A549 (cell line): ENCODE measurements at regions not wholly inside any gene's neighbourhood (a gene's known extent, or its start where the extent isn't known, plus 50 kb on each side); places are given as distances from the start of the nearest gene placed in this dataset.

Source experiments
- EP300 ChIP-seq, 2 experiments: fragments of >200 bp; sonication (Bioruptor Twin); formaldehyde crosslinking; IDR thresholded peaks; 2 replicates in 1 of 2; 3 replicates in 1 of 2; pipeline ENCODE4 v1.6.1; 2016 to 2017
- HMGXB4 ChIP-seq: fragments of 250-450 bp; sonication (Bioruptor Pico); IDR thresholded peaks from 2 replicates; pipeline ENCODE4 v1.5.0; 2021; ENCODE audit warnings: mild to moderate bottlenecking, moderate library complexity, borderline replicate concordance
- MAFK ChIP-seq: fragments of 450-650 bp; IDR thresholded peaks from 2 replicates; pipeline ENCODE4 v1.6.1; 2014; ENCODE audit not compliant: partially characterized antibody
- MYC ChIP-seq: IDR thresholded peaks from 2 replicates; pipeline ENCODE4 v1.6.1; 2012; ENCODE audit warnings: mild to moderate bottlenecking, inconsistent platforms, low read length, improper control_type of control experiment, borderline replicate concordance
- PBX3 ChIP-seq: IDR thresholded peaks from 2 replicates; pipeline ENCODE4 v1.6.1; 2012
- RAD21 ChIP-seq, 2 experiments: fragments of >200 bp in 1 of 2; sonication (Bioruptor Twin) in 1 of 2; formaldehyde crosslinking in 1 of 2; IDR thresholded peaks in 1 of 2; conservative IDR thresholded peaks in 1 of 2; 2 replicates in 1 of 2; 3 replicates in 1 of 2; pipeline ENCODE4 v1.6.1; 2012 to 2018; ENCODE audit warnings: inconsistent platforms in 1 of 2
- RFX5 ChIP-seq: fragments of 450-650 bp; IDR thresholded peaks from 2 replicates; pipeline ENCODE4 v1.7.1; 2014; ENCODE audit warnings: antibody characterized with exemption, mild to moderate bottlenecking, moderate library complexity
- ZC3H11A ChIP-seq: fragments of 450-650 bp; IDR thresholded peaks from 2 replicates; pipeline ENCODE4 v1.6.1; 2014; ENCODE audit warnings: antibody characterized with exemption, mild to moderate bottlenecking
- ZNF302 ChIP-seq: fragments of 250-450 bp; sonication (Bioruptor Pico); IDR thresholded peaks from 2 replicates; pipeline ENCODE4 v1.9.0; 2021; ENCODE audit warnings: inconsistent platforms, mild to moderate bottlenecking, moderate library complexity
- TF ChIP-seq, protein P1 (sequence below): fragments of >200 bp; sonication (Bioruptor Twin); formaldehyde crosslinking; IDR thresholded peaks from 3 replicates; pipeline ENCODE4 v1.5.1; 2016

DNA sequence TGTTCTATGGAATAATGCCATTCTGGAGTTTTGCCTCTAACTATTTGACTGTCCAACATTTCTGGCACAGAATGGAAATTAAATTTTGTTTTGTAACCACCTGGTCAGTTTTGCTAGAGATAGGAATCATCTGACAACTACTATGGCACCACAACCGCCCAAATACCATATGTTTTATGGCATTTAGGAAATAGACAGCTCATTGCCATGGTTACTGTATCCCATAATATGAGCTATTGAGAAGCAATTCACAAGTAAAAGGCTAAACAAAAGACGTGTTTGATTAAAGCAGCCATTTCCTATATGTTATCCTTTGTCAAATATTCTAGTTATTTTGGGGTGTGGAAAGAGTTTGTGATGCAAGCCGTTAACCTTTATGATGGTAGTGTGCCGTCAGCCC lies 1105.3 kb upstream of the LCORL start:
- no peak for TF ChIP-seq RAD21 (conservative IDR thresholded peaks at IDR 0.05 in 1 of 2, IDR thresholded peaks at IDR 0.05 in 1 of 2)
- TF ChIP-seq HMGXB4 (CRISPR knock-in tag), result no peak
- TF ChIP-seq MAFK, result no peak
- no peak for TF ChIP-seq MYC
- no peak for TF ChIP-seq ZNF302 (CRISPR knock-in tag)
- no peak for TF ChIP-seq ZC3H11A
- TF ChIP-seq, protein P1, sequence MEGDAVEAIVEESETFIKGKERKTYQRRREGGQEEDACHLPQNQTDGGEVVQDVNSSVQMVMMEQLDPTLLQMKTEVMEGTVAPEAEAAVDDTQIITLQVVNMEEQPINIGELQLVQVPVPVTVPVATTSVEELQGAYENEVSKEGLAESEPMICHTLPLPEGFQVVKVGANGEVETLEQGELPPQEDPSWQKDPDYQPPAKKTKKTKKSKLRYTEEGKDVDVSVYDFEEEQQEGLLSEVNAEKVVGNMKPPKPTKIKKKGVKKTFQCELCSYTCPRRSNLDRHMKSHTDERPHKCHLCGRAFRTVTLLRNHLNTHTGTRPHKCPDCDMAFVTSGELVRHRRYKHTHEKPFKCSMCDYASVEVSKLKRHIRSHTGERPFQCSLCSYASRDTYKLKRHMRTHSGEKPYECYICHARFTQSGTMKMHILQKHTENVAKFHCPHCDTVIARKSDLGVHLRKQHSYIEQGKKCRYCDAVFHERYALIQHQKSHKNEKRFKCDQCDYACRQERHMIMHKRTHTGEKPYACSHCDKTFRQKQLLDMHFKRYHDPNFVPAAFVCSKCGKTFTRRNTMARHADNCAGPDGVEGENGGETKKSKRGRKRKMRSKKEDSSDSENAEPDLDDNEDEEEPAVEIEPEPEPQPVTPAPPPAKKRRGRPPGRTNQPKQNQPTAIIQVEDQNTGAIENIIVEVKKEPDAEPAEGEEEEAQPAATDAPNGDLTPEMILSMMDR, result no peak
- TF ChIP-seq RFX5, result no peak
- no peak for TF ChIP-seq EP300 (IDR thresholded peaks at IDR 0.05)
- no peak for TF ChIP-seq PBX3
